Small intestine (tissue), 7 donors: ENCODE measurements at regions not wholly inside any gene's neighbourhood (a gene's known extent, or its start where the extent isn't known, plus 50 kb on each side); places are given as distances from the start of the nearest gene placed in this dataset.
A peak's percentile ranks its signal among the peaks of the same experiment; 100 is the strongest.
"Not testable (repeated sequence)": the region's sequence is repeated elsewhere in the genome, so short reads cannot be mapped to it uniquely, and the experiment has no call there.

ENCODE experiments used
- DNase-seq, 2 donors: peaks; one replicate each; pipeline versions ENCODE4 v3.0.0 to v3.0.0-alpha.2; 2013
- FAIRE-seq: peaks from 2 replicates; lab custom pipeline; 2012; peaks lifted over from hg19 to GRCh38; lab: Jason Lieb, UNC
- H3K27ac ChIP-seq, 3 donors: one replicate each; pipeline ENCODE4 v1.5.1; 2013; ENCODE audit warnings: low read length in 2 of 3, mild to moderate bottlenecking in 2 of 3, control low read depth in 1 of 3, inconsistent platforms in 1 of 3, low read depth in 1 of 3, moderate library complexity in 1 of 3
- H3K27me3 ChIP-seq, 3 donors: one replicate each; pipeline ENCODE4 v1.6.1; 2013; ENCODE audit warnings: low read length in 3 of 3, inconsistent platforms in 1 of 3; ENCODE audit not compliant: control insufficient read depth in 3 of 3, insufficient read depth in 3 of 3
- H3K36me3 ChIP-seq, 3 donors: one replicate each; pipeline ENCODE4 v1.6.1; 2013; ENCODE audit warnings: low read length in 3 of 3, inconsistent platforms in 1 of 3, low read depth in 1 of 3, mild to moderate bottlenecking in 1 of 3, moderate library complexity in 1 of 3; ENCODE audit not compliant: control insufficient read depth in 3 of 3, insufficient read depth in 2 of 3
- H3K4me1 ChIP-seq, 3 donors: one replicate each; pipeline ENCODE4 v1.6.1; 2013; ENCODE audit warnings: low read length in 2 of 3, inconsistent platforms in 1 of 3, low read depth in 1 of 3, mild to moderate bottlenecking in 1 of 3, moderate library complexity in 1 of 3; ENCODE audit not compliant: control insufficient read depth in 3 of 3, insufficient read depth in 2 of 3
- H3K4me3 ChIP-seq, 3 donors: one replicate each; pipeline ENCODE4 v1.5.1; 2013; ENCODE audit warnings: low read length in 3 of 3, control low read depth in 1 of 3, inconsistent platforms in 1 of 3, low read depth in 1 of 3, mild to moderate bottlenecking in 1 of 3, moderate library complexity in 1 of 3
- H3K9me3 ChIP-seq, 2 donors: one replicate each; pipeline ENCODE4 v1.6.1; 2013; ENCODE audit warnings: low read depth in 1 of 2, low read length in 1 of 2; ENCODE audit not compliant: control insufficient read depth in 2 of 2, insufficient read depth in 1 of 2
- WGBS, 3 donors: extraction: QIAGEN DNeasy Blood & Tissue Kit; methylation state at CpG; one replicate each; pipeline ENCODE4 v1.1.7; 2013; 5-methylcytosine and 5-hydroxymethylcytosine counted together
- donor health status: healthy with polysubstance abuse.
- donor health status: control.
- donor health status: control.
- donor health status: Bipolar disorder and iron deficiency.
- donor health status: healthy.

DNA sequence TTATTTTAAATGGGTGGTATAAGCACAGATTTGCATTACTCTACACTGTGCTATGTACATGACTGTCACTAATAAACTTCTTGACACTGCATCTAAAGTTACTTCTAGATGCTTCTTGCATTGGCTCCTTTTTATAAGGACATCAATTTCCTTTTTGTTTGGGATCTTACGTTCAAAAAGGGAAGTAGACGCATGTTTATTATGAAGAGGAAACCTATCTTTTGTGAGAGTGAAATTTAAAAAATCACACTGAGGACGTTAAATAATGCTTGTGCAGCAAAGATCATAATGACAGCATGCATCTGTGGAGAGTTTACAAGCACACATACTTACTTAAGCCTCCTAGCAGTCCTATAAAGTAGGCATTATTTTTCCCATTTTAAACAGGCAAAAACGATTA lies 479.5 kb downstream of the CD83 start:
- Histone ChIP-seq H3K4me3 (no peak overlapping the region), H3K36me3 (no peaks in the 10 kb centered on the region), H3K9me3 (no peaks in the 10 kb centered on the region), H3K4me1 (no peaks in the 10 kb centered on the region), H3K27ac (no peak overlapping the region), H3K27me3 (no peaks in the 10 kb centered on the region)
- WGBS, 3 donors, result 56 to 78% (median 77%) methylated on average over 4 of the region's 4 CpGs
- FAIRE-seq, result no peak
- DNase-seq, result no peak

GRCh38 chr6:14598017-14598864 lies 480.7 kb downstream of the CD83 start:
- no peaks in the 10 kb centered on the region for H3K9me3 ChIP-seq
- H3K27ac ChIP-seq, result no peak overlapping the region
- 88 to 93% (median 92%) methylated on average over 6 of the region's 6 CpGs for WGBS, 3 donors
- no peaks in the 10 kb centered on the region for H3K27me3 ChIP-seq
- no peak overlapping the region for H3K4me3 ChIP-seq
- H3K36me3 ChIP-seq, result no peaks in the 10 kb centered on the region
- DNase-seq, result no peak
- FAIRE-seq, result no peak
- no peaks in the 10 kb centered on the region for H3K4me1 ChIP-seq

- FAIRE-seq, H3K27ac ChIP-seq, DNase-seq, H3K27me3 ChIP-seq, H3K4me3 ChIP-seq, H3K36me3 ChIP-seq, H3K4me1 ChIP-seq, H3K9me3 ChIP-seq: not testable (repeated sequence)
- 85 to 88% (median 87%) methylated on average over 8 of the region's 8 CpGs for WGBS, 3 donors
These were observed 482.7 kb downstream of the CD83 start for GRCh38 chr6:14600306-14600705.

GRCh38 chr6:14601490-14601889 lies 483.9 kb downstream of the CD83 start:
- no peaks in the 10 kb centered on the region for H3K27me3 ChIP-seq
- no peak for FAIRE-seq
- H3K27ac ChIP-seq, result no peak overlapping the region
- H3K4me1 ChIP-seq, result no peaks in the 10 kb centered on the region
- peak; percentile 27 for DNase-seq
- no peak overlapping the region for H3K4me3 ChIP-seq
- 28 to 54% (median 37%) methylated on average over 7 of the region's 7 CpGs for WGBS, 3 donors
- no peaks in the 10 kb centered on the region for H3K36me3 ChIP-seq
- H3K9me3 ChIP-seq, result no peaks in the 10 kb centered on the region

GRCh38 chr6:14606353-14606752 lies 488.8 kb downstream of the CD83 start:
- H3K27me3 ChIP-seq, result no peaks in the 10 kb centered on the region
- H3K4me3 ChIP-seq, result no peak overlapping the region
- no peaks in the 10 kb centered on the region for H3K36me3 ChIP-seq
- H3K9me3 ChIP-seq, result no peaks in the 10 kb centered on the region
- H3K27ac ChIP-seq, result no peak overlapping the region
- H3K4me1 ChIP-seq, result no peaks in the 10 kb centered on the region
- WGBS, 3 donors, result 89 to 96% (median 96%) methylated on average over 5 of the region's 5 CpGs
- DNase-seq, result no peak
- no peak for FAIRE-seq

- FAIRE-seq, result no peak
- Histone ChIP-seq H3K4me1 (peaks cover 0 to 5% (median 5%) of the 10 kb centered on the region in 3 donors), H3K27ac (no peak overlapping the region), H3K27me3 (no peaks in the 10 kb centered on the region), H3K9me3 (peaks cover 0 to 3% of the 10 kb centered on the region in 2 donors), H3K36me3 (no peaks in the 10 kb centered on the region), H3K4me3 (no peak overlapping the region)
- WGBS, 3 donors, result 91 to 93% (median 93%) methylated on average over 4 of the region's 4 CpGs
- DNase-seq, result no peak
These were observed 492.6 kb downstream of the CD83 start for GRCh38 chr6:14610141-14610540.

DNA sequence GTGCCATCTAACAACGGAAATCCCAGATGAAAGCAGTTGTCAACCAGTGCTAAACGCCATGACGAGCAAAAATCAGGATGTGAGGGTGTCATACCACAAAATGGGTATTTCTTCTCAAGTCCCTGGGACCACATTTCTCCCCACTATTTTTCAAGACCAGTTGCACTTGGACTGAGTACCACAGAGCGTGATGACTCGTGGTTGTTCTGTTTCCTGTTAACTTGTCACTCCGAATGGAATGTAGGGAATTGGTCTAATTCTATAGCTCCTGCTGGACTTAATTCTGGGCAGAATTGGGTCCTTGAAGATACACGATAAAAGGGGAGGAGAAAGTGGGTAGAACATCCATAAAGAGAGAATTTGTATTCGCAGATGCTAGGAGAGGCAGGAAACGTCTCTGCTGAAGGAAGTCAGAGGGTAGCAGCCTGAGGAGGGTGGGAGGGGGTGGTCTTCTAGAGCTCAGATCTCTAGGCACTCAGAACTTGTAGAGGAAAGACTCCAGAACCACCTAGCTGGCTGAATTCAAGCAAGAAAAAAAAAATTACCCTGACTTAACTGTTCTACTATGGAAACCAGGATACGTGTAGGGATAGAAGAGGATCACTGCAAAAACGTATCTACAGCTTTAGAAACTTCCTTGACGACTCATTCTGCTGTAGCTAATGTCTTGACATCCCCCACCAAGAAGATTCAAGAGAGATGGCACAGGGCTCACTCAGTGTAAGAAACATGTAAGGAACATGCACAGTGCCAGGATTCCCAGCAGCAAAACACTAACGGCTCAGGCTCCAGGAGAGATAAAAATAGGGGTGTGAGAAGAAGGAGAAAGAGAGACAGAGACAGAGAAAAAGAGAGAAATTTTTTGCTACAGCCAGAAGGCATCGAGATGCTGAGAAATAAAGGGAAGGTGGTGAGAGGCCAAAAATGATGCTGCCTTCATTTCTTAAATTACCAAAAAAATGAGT lies 494.7 kb downstream of the CD83 start:
- peaks cover 0 to 5% (median 5%) of the 10 kb centered on the region in 3 donors for H3K4me1 ChIP-seq
- DNase-seq, result no peak
- no peaks in the 10 kb centered on the region for H3K27me3 ChIP-seq
- H3K4me3 ChIP-seq, result no peak overlapping the region
- WGBS, 3 donors, result 71 to 85% (median 78%) methylated on average over 14 of the region's 14 CpGs
- H3K27ac ChIP-seq, result no peak overlapping the region
- no peaks in the 10 kb centered on the region for H3K36me3 ChIP-seq
- no peak for FAIRE-seq
- H3K9me3 ChIP-seq, result peaks cover 0 to 13% of the 10 kb centered on the region in 2 donors

DNA sequence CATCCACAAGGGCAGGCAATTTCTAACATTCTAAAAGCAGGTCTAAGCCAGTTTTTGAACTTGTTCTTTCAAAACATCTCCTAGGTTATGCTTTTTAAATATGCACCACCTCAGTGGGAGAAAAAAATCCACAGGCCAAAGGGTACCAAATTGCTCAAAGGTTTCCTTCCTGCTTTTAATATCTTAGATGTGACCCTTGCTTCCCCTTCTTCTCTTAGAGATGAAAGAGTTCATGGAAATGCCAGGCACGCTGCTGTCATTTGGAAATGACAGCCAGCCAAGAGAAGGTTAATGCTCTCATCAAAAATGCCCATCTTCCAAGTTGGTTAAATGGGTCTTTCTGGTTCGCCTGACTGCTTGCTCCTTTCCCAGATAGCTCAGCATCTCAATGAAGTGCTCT lies 497.1 kb downstream of the CD83 start:
- peaks cover 0 to 13% of the 10 kb centered on the region in 2 donors for H3K9me3 ChIP-seq
- no peak overlapping the region for H3K27ac ChIP-seq
- H3K4me1 ChIP-seq, result peaks cover 0 to 5% (median 5%) of the 10 kb centered on the region in 3 donors
- peak in 1 of 2 donors; percentile 41 for DNase-seq
- H3K27me3 ChIP-seq, result no peaks in the 10 kb centered on the region
- FAIRE-seq, result no peak
- 57 to 88% (median 69%) methylated on average over 2 of the region's 2 CpGs for WGBS, 3 donors
- no peaks in the 10 kb centered on the region for H3K36me3 ChIP-seq
- H3K4me3 ChIP-seq, result no peak overlapping the region
